ENCODE measurements at regions not wholly inside any gene's neighbourhood (a gene's known extent, or its start where the extent isn't known, plus 50 kb on each side); places are given as distances from the start of the nearest gene placed in this dataset.
A peak's percentile ranks its signal among the peaks of the same experiment; 100 is the strongest.

DNA sequence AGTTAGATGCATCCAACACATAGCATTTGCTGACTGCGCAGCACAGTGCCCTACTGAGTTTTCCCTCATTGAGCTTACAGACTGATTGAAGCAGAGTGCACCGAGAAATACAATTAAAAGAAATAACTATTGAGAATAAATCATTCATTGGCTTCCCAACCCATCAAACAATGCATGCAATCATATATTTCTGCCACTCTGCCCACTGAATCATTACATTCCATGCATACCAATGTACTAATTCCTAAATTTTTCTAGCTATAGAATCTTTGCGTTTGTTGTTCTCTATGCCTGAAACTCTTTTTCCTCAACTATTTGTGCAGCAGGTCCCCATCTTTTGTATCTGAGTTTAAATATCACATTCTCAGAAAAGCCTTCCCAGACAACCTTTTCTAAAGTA lies 783.8 kb downstream of the SORCS1 start:
- H3K27me3 ChIP-seq (replicated peaks in 1 of 4; ENCODE audit: control extremely low read depth in 1 of 4, control insufficient read depth in 3 of 4, insufficient read depth in 4 of 4, low read length in 3 of 4), result no peaks in the 10 kb centered on the region
- ChIA-PET POLR2A (no interaction called here), CTCF (no interaction called here)
- H3K4me2 ChIP-seq (replicated peaks; ENCODE audit: low read depth, low read length, poor library complexity, severe bottlenecking), result no peak overlapping the region
- no peak overlapping the region for H3K27ac Mint-ChIP-seq
- no peaks in the 10 kb centered on the region for H3K79me2 ChIP-seq (ENCODE audit: control insufficient read depth, insufficient read depth, low read length)
- no peaks in the 10 kb centered on the region for H4K20me1 ChIP-seq (ENCODE audit: control insufficient read depth, insufficient read depth, low read length, poor library complexity, severe bottlenecking)
- H3K9me3 Mint-ChIP-seq (ENCODE audit: insufficient read depth), result peaks cover 9% of the 10 kb centered on the region
- no peaks in the 10 kb centered on the region for H3K36me3 ChIP-seq (replicated peaks in 1 of 2; ENCODE audit: control extremely low read depth in 1 of 2, control insufficient read depth in 1 of 2, extremely low read depth in 1 of 2, insufficient read depth in 2 of 2, low read length in 1 of 2)
- H3K27me3 Mint-ChIP-seq, result no peaks in the 10 kb centered on the region
- no CpG with 5 or more reads among the region's 3 CpGs for WGBS (ENCODE audit: insufficient coverage)
- intact Hi-C loops (cut with micrococcal nuclease), result no loop called here
- H3K9me3 ChIP-seq (ENCODE audit: control extremely low read depth in 1 of 3, control insufficient read depth in 2 of 3, insufficient read depth in 1 of 3, low read length in 2 of 3), result no peaks in the 10 kb centered on the region
- no peaks in the 10 kb centered on the region for H3K4me1 Mint-ChIP-seq
- DNase-seq (no peak), ATAC-seq (ENCODE audit: low read depth) (no peak)
- H3K9ac ChIP-seq (ENCODE audit: low read length), result no peak overlapping the region
- no peak overlapping the region for H3K4me3 ChIP-seq (ENCODE audit: control extremely low read depth in 1 of 5, extremely low read depth in 1 of 5, insufficient read depth in 1 of 5, low read depth in 2 of 5, low read length in 4 of 5)
- H3K4me3 Mint-ChIP-seq, result no peak overlapping the region
- TF ChIP-seq, protein P1, sequence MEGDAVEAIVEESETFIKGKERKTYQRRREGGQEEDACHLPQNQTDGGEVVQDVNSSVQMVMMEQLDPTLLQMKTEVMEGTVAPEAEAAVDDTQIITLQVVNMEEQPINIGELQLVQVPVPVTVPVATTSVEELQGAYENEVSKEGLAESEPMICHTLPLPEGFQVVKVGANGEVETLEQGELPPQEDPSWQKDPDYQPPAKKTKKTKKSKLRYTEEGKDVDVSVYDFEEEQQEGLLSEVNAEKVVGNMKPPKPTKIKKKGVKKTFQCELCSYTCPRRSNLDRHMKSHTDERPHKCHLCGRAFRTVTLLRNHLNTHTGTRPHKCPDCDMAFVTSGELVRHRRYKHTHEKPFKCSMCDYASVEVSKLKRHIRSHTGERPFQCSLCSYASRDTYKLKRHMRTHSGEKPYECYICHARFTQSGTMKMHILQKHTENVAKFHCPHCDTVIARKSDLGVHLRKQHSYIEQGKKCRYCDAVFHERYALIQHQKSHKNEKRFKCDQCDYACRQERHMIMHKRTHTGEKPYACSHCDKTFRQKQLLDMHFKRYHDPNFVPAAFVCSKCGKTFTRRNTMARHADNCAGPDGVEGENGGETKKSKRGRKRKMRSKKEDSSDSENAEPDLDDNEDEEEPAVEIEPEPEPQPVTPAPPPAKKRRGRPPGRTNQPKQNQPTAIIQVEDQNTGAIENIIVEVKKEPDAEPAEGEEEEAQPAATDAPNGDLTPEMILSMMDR (IDR thresholded peaks at IDR 0.05), result no peak
- TF ChIP-seq EZH2 (IDR thresholded peaks at IDR 0.05; ENCODE audit: borderline replicate concordance, insufficient read depth, low read depth, low read length, poor library complexity, severe bottlenecking), result no peak
- H3K4me1 ChIP-seq (ENCODE audit: control insufficient read depth in 2 of 2, insufficient read depth in 2 of 2, low read length in 2 of 2), result no peaks in the 10 kb centered on the region
- H3K27ac ChIP-seq (ENCODE audit: low read length in 2 of 2), result no peak overlapping the region
- H2AFZ ChIP-seq (ENCODE audit: insufficient read depth, low read depth, low read length, poor library complexity, severe bottlenecking), result no peak overlapping the region

DNA sequence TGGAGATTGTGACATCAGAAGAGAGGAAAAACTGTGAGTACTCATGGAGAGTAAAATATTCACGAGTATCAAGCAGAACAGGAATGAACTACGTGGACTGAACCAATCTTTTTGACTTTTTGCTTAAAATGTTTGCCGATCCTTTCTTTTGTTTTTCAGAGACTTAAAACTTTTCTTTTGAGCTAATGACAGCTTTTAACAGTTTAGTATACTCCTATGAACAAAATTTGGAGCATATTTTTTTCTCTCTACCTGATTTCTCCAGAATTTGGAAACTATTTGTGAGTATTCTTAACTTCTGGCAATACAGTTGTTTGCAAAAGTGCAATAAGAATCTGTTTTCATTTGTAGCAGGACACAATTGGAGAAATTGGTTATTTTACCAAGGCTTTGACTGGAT lies 786.3 kb downstream of the SORCS1 start:
- Histone ChIP-seq H3K4me3 (ENCODE audit: control extremely low read depth in 1 of 5, extremely low read depth in 1 of 5, insufficient read depth in 1 of 5, low read depth in 2 of 5, low read length in 4 of 5) (no peak overlapping the region), H4K20me1 (ENCODE audit: control insufficient read depth, insufficient read depth, low read length, poor library complexity, severe bottlenecking) (no peaks in the 10 kb centered on the region), H3K9ac (ENCODE audit: low read length) (no peak overlapping the region), H2AFZ (ENCODE audit: insufficient read depth, low read depth, low read length, poor library complexity, severe bottlenecking) (no peak overlapping the region), H3K9me3 (ENCODE audit: control extremely low read depth in 1 of 3, control insufficient read depth in 2 of 3, insufficient read depth in 1 of 3, low read length in 2 of 3) (no peaks in the 10 kb centered on the region), H3K27me3 (replicated peaks in 1 of 4; ENCODE audit: control extremely low read depth in 1 of 4, control insufficient read depth in 3 of 4, insufficient read depth in 4 of 4, low read length in 3 of 4) (no peaks in the 10 kb centered on the region), H3K4me2 (replicated peaks; ENCODE audit: low read depth, low read length, poor library complexity, severe bottlenecking) (no peak overlapping the region), H3K79me2 (ENCODE audit: control insufficient read depth, insufficient read depth, low read length) (no peaks in the 10 kb centered on the region), H3K27ac (ENCODE audit: low read length in 2 of 2) (no peak overlapping the region), H3K36me3 (replicated peaks in 1 of 2; ENCODE audit: control extremely low read depth in 1 of 2, control insufficient read depth in 1 of 2, extremely low read depth in 1 of 2, insufficient read depth in 2 of 2, low read length in 1 of 2) (no peaks in the 10 kb centered on the region), H3K4me1 (ENCODE audit: control insufficient read depth in 2 of 2, insufficient read depth in 2 of 2, low read length in 2 of 2) (no peaks in the 10 kb centered on the region)
- CTCF ChIA-PET, result no interaction called here
- no peaks in the 10 kb centered on the region for H3K4me1 Mint-ChIP-seq
- peak; percentile 2 for DNase-seq
- no peak overlapping the region for H3K4me3 Mint-ChIP-seq
- intact Hi-C loops (cut with micrococcal nuclease), result no loop called here
- ATAC-seq (ENCODE audit: low read depth), result no peak
- H3K9me3 Mint-ChIP-seq (ENCODE audit: insufficient read depth), result peaks cover 7% of the 10 kb centered on the region
- H3K27ac Mint-ChIP-seq, result no peak overlapping the region
- no peaks in the 10 kb centered on the region for H3K27me3 Mint-ChIP-seq
- POLR2A ChIA-PET, result no interaction called here
- TF ChIP-seq, protein P1 (IDR thresholded peaks at IDR 0.05), result no peak
- TF ChIP-seq EZH2 (IDR thresholded peaks at IDR 0.05; ENCODE audit: borderline replicate concordance, insufficient read depth, low read depth, low read length, poor library complexity, severe bottlenecking), result no peak
- WGBS (ENCODE audit: insufficient coverage), result 80% methylated on average over 1 of the region's 3 CpGs

Data from B cell (primary cell).